HG02840 (cell line): ENCODE measurements at regions not wholly inside any gene's neighbourhood (a gene's known extent, or its start where the extent isn't known, plus 50 kb on each side); places are given as distances from the start of the nearest gene placed in this dataset.

Experiments
- ATAC-seq: cut with Tn5 transposase; IDR thresholded peaks from one replicate; pipeline ENCODE4 v1.9.1; 2021; ENCODE audit warnings: mild to moderate bottlenecking, moderate library complexity, moderate number of reproducible peaks; ENCODE audit not compliant: unreplicated experiment, low FRiP score

DNA sequence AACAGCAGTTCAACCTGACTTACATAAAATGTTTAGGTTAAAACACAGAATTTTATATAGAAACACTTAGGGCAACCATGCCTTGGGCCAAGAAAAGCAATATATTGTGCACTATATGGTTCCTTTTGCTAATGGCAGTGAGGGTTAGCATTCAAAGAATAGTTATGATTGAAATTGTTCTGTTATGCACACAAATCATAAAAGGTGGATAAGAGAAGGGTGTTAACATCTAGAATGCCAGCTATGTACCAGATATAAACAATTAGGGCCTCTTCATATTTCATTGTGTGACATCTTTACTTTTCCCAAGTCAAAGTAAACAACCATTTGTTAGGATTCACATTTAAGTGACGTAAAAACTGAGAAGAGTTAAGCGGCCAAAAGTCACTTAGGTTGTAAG lies 308.0 kb upstream of the B3GALT2 start:
- no peak for ATAC-seq

DNA sequence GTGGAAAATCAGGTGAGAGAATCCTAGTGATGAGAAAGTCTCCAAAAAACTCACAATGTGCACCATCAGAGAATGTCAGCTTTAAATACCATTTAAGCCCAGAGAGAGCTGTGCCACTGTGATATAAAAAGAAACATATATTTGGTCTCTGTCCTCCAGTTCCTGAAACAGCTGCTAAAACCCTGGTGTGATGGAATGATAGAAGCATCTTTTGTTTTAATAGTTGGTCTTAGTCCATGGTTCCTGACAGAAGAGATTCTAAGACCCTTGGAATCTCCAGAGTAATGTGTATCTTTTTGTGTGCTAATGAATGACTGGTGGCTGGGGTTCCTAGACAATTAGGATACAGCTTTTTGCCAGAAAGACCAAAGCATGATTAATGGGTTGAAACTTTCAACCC lies 302.8 kb upstream of the B3GALT2 start:
- no peak for ATAC-seq

DNA sequence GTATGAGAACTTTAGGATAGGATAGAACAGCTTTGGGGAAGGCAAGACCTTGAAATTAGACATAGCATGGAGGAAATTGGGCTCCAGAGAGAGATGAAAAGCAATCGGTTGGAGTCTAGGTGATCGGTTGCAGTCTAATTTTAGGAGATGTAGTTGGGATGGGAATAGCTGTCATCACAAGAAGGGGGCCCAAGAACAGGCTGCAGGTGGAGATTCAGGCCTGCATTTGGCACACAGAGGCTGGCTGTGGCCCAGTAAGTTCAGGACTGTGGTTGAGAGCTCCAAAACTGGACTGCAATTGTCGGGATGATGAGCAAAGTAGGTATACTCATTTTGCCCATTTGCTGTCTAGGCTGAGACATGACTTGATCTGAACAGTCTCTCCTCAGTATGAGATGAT lies 301.3 kb upstream of the B3GALT2 start:
- ATAC-seq, result no peak

DNA sequence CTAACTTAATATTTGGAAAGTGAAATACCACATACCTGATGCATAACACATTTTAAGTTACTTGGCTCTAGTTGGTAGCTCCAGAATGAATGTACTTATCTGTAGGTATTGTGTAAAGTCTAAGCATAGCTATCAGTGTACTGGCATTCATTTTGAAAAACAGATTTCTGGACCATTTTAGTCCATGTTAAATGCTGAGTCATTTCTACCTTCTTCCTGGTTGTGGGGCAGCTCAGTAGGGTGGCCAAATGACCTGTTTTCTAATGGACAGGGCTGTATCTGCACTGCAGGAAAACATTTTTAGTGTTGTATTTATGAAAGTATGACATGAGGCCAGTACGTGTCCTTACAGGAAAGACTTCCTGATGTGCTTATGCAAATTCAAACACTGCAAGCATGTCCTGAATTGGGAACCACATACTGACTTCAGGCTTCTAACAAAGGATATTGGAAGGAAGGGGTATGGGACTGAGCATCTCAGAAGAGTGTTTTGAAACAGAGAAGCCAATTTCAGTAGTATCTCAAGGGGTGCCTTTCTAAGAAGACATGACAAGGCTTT lies 300.3 kb upstream of the B3GALT2 start:
- no peak for ATAC-seq

DNA sequence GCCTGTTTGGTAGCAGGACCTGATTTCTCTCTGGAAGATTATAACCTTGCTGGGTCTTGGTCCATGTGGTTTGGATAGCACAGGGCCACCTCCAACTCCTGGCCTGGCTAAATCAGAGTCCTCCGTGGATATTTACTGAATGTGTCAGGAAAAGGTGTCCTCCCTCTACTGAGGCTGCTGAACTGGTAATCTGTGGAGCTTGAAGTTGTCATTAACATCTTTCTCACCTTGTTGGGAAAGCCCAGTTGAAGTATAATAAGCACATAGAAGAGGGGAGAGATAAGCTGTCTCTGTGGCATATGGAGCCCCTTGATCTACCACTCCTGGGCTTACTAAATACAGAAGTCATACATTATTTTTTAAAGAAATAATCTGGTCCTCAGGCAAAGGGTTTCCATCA lies 294.3 kb upstream of the B3GALT2 start:
- no peak for ATAC-seq

DNA sequence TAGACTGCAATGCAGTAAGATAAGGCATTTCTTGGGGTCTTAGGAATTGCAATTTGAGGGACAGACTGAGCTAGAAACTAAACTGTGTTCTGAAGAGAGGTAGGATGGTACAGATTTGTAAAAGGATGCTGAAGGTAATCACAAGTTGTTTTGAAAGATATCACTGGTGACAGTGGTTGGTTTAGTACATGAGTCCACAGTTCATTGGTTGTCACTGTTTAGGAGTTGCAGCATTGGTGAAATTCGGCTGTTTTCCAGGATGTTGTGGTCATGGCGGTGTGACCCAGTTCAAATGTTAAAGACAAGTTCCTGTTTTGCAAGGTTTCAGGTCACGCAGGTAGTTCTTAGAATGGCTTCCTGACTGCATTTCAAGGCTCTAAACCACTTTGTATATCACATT lies 292.8 kb upstream of the B3GALT2 start:
- ATAC-seq, result peak; percentile 97

DNA sequence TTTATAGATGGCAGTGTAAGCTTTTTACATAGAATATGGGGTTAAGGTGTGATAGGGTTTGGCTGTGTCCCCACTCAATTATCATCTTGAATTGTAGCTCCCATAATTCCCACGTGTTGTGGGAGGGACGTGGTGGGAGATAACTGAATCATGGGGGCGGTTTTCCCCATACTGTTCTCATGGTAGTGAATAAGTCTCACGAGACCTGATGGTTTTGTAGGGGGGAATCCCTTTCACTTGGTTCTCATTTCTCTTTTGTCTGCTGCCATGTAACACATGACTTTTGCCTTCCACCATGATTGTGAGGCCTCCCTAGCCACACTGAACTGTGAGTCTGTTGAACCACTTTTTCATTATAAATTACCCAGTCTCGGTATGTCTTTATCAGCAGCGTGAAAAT lies 290.3 kb upstream of the B3GALT2 start:
- ATAC-seq, result no peak

DNA sequence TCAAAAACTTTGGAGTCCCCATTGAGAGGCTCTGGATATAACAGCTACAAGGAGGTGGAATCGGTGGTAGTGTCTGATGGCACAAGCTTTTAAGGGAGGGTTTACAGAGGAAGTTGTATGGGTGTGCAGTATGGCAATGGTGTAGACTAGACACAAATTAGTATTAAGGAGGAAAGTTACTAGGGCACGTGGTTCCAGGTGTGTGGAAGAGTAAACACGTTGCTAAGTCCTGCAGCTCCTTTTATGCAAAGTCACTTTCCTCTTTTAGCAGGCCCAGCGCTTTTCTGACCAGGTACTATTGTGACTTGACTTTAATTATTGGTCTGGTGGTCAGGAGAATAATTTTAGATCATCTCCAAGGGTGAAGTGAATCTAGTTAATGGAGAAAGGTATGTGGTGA lies 287.5 kb upstream of the B3GALT2 start:
- no peak for ATAC-seq

DNA sequence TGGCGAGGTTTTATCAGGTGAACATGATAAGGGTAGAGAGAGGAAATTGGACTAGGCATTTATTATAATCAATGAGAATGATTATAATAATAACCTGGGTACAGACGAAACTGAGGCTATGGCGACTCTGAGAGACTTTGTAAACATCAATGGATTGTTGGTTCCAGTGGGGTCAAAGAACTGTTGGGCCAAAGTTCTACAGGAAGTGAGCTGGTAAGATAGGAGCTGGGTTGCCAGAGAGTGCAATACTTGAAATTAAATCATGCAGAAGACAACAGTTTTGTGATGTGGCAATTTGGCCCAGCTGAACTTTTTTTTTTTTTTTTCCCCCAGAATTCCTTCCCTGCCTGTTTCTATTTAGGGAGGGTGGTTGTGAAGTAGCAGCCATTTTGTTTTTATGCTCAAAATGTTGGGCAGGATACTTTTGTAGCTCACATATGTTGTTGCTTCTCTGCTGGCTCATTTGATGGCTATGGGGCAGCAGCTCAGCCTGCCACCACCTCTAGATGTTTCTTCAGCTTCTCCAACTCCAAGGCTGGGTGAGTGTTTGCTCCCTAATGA lies 286.5 kb upstream of the B3GALT2 start:
- no peak for ATAC-seq

DNA sequence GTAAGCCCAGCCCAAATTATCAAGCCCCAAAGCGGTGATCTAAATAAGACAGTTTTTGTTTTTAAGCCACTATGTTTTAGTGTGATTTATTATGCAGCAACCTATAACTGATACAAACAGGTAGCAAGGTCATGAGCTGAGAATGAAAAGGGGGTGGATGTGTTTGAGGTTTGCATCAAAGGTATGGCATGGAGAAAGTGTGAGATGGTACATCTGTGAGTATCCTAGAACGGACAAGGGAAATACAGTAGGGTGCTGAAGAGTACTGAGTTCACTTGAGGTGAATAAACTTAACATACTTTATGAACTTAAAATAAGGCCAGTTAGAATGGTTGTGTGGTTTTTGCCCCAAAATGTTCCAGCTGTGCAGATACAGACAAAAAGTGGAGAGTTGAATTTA lies 286.0 kb upstream of the B3GALT2 start:
- no peak for ATAC-seq

DNA sequence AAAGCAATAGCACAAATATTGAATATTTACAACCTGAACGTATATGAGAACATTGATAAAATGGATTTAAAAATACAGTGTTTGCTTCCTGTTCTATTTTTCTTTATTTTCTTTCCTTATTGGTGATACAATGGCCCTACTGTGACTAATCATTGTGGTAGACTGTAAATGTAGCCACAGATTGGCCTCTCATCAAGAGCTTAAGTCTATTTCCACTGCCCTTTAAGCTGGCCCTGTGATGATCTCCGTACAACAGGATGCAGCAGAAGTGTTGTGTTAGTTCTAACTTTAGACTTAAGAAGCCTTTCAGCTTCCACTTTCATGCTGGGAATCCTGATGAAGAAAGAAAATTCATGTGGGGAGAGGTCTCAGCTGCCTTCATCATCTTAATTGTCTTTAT lies 285.6 kb upstream of the B3GALT2 start:
- no peak for ATAC-seq

DNA sequence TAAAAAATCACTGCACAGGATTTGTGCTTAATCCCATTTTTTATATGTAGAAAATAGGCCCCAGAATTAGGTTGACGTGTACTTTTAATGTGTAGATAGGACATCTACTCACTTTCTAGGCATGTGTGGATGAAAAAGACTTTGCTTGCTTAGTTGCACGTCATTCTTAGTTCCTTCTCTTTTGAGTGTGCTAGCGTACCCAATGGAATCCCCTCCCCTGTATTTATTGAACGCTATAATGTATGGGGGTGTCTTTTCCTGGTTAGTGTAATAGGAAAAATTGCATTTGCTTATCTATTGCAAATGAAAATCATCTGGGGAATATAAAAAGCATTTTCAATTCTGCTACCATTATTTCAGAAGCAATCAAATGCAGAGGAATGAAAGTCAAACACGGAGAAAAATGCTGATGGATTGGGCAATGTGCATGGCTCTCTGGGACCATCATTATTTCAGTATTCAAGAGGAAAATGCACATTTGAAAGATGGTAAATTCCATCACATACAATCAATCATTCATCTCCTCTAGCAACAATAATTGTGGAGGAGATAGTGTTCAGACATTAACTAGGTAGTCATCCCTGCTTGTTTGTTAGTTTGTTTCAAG lies 277.0 kb upstream of the B3GALT2 start:
- no peak for ATAC-seq

DNA sequence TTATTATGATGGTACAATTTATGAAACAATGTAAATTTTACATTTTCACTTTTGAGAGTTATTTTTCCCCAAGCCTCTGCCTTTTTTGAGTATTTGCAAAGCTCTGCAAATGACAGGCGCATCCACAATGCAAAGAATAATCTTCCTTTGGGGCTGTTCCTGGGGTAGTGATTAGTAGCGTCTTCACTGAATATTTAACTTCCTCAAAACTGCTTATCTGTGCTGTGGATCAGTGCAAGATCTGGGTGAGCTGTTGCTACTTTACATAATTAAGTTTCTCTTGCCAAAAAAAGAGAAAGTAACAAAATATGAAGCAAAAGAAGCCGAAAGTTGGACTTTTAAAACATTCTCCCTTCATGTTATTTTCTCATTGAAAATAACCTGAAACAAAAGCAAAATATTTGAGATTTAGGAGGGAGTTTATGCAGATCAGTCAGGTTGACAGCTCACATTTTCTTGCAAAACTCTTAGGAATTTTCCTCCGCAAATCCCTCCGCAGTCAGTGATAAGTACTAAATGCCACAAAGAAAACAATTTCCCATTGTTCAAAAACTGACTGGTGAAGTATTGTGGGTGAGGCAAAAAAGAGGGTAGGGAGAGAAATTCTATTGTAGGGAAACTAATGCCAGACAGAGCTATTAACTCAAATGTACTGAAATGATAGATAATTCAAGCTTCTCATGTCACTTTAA lies 276.4 kb upstream of the B3GALT2 start:
- no peak for ATAC-seq

DNA sequence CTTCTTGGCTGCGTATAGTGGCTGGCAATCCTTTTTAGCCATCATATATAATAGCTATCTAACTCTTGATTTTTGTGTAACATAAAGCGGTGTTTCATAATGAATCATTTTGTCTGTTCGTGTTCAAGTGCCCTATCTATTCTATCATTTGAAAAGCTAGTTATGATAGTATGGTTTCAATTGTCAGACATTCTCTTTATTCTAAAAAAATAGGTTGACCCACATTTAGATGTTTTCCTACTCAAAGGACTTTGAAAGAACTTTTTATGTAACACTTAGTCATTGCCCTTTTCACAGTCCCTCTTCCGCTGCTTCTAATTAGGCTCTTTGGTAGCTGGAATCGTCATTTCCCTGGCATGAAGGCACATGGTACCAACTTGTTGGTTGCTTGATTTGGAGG lies 272.2 kb upstream of the B3GALT2 start:
- no peak for ATAC-seq

DNA sequence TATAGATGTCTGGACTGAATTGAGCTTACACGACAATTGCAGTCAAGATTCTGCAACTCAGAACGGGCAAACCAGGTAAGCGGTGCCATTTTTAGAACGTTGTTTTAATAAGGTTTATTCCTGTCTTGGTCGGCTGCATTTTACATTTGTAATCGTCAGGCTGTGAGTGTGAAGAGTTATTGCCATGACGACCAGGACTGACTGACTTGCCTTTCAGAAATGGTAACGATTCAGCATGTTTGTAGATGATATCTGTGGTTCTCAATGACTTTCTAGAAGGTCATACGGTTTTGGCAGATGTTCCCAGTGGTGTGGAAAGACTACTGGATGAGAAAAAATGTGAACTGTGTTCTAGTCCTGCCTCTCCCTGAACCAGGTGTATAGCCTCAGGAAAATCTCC lies 271.3 kb upstream of the B3GALT2 start:
- ATAC-seq, result no peak

DNA sequence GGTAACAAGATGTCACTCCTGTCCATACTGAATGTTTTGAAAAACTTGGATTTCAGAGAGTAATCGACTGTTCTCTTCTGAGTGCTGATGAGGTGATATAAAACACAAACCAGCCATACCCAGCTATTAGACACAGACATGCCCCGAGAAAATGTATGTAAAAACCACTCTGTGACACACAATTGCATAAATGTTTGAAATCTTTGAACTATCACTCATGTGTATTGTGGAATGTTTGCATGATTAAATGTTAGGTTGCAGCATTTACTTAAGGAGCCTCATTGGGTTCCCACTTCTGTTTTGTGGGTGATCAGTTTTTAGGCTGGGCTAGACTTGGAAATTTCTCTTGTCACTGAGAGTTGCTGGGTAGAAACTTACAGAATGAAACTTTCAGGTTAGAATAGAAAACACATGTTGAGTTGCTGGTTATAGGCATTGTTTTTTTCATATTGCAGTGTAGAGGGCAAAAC lies 270.4 kb upstream of the B3GALT2 start:
- no peak for ATAC-seq

DNA sequence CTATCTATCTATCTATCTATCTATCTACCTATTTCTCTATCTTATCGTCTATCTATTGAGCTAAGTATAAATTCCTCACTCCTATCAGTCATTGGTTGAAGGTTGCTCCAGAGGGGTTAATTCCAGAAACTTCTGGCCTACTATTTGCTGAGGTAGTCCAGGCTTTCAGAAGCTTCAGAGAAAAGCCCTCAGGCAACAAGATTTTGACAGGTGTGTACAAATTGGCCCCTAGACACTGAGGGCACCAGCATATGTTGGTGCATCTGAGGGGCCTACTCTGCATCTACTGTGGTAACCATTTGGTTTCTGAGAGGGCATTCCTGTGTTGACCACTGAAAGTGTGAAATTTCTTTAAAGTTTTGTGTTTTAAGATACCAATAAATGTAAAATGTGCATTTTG lies 265.2 kb upstream of the B3GALT2 start:
- no peak for ATAC-seq

DNA sequence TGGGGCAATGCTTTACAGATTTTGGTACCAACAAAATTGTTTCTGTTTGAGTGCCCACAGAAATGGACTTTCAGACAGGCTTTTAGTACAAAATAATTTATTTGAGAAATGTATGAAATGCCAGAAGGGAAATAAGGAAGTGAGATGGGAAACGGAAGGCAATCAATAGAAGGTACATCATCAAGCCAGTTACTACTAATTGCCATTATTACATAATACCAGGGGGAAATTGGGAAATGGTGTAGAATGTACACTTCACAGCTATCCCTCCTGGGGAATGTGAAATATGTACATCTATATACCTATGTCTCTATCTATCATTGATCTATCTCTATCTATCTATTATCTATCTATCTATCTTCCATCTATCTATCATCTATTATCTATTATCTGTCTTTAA lies 264.6 kb upstream of the B3GALT2 start:
- no peak for ATAC-seq

DNA sequence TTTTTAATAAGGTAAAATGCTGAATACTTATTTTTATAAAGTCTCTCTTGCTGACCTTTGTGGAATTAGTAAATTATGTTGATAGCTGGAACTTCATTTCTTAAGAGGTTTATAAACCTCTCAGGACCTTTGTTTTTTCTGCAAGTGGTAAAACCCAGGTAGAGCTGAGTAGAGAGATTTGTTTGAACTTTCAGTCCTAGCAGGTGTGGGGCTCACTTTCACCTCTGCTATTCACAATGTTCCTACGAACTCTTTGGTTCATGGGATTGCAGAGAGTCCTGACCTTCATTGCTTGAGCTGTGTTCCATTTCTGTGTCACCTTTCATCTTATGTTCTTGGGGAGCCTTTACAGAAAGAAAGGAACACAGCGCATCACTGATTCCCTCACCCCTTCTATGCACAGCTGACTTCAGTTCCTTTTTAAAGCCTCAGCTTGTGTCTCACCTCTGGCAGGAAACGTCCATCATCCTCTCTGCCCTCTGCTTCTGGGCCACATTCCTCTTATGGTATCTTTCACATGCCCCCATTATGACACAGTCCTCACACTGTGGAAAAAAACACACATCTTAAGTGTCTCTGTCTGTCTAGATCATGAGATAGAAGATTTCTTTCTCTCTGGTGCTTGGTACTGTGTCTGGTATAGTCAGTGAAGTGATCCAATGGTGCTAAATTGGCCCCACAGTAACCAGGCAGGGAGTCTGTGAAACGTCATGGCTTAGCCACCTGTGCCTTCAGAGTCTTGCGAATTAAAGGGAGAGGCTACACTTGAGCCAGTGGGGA lies 262.5 kb upstream of the B3GALT2 start:
- ATAC-seq, result peak; percentile 81

DNA sequence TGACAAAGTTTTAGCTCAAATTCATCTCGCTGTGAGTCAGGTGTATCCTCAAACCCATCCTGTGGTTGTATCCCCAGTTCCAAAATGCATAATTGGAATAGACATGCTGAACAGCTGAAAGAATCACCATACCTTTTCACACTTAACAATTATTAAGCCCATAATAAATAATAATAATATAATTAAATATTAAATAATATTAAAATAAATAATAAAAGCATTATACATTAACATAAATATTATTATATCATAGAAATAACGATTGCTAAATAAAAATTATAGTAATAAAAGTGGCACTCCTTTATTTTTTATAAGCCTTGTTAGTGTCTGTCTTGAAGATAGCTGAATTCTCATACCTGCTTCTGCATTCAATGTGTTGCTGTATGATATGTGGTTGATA lies 257.5 kb upstream of the B3GALT2 start:
- ATAC-seq, result no peak

DNA sequence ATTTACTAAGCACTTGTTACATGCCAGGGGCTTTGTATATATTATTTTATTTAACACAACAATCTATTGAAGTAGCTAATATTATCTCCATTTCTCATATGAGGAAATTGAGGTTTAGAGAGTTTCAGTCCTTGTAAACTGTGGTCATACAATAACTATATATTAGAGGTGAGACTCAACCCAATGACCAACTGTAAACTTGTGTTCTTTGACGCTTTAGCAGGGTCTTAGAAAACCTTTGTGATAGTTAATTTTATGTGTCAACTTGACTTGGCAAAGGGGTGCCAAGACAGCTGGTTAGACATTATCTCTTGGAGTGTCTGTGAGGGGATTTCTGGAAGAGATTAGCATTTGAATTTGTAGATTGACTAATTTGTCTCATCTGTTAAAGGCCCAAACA lies 252.4 kb upstream of the B3GALT2 start:
- ATAC-seq, result no peak
